ENCODE measurements at regions not wholly inside any gene's neighbourhood (a gene's known extent, or its start where the extent isn't known, plus 50 kb on each side); places are given as distances from the start of the nearest gene placed in this dataset.

GRCh38 chr1:78369546-78369945 is 121.2 kb upstream of the PTGFR start:
- DNase-seq = no peak

- DNase-seq = peak; percentile 1
These were observed 120.4 kb upstream of the PTGFR start for GRCh38 chr1:78370356-78370755.

GRCh38 chr1:78370779-78371482 is 119.8 kb upstream of the PTGFR start:
- DNase-seq = no peak

- no peak for DNase-seq
These were observed 117.1 kb upstream of the PTGFR start for GRCh38 chr1:78373676-78374075.

- no peak for DNase-seq
These were observed 114.8 kb upstream of the PTGFR start for GRCh38 chr1:78375996-78376395.

GRCh38 chr1:78377356-78377928 is 113.3 kb upstream of the PTGFR start:
- DNase-seq = no peak

- DNase-seq = no peak
These were observed 106.9 kb upstream of the PTGFR start for GRCh38 chr1:78383923-78384322.

- no peak for DNase-seq
These were observed 104.9 kb upstream of the PTGFR start for GRCh38 chr1:78385744-78386462.

- DNase-seq = no peak
These were observed 103.6 kb upstream of the PTGFR start for GRCh38 chr1:78387201-78387600.

- no peak for DNase-seq
These were observed 102.9 kb upstream of the PTGFR start for GRCh38 chr1:78387871-78388270.

- no peak for DNase-seq
These were observed 102.5 kb upstream of the PTGFR start for GRCh38 chr1:78388275-78388674.

- no peak for DNase-seq
These were observed 89.6 kb upstream of the PTGFR start for GRCh38 chr1:78401148-78401547.

- DNase-seq = no peak
These were observed 82.6 kb upstream of the PTGFR start for GRCh38 chr1:78408192-78408591.

GRCh38 chr1:78408810-78409209 is 82.0 kb upstream of the PTGFR start:
- DNase-seq = no peak

- DNase-seq = no peak
These were observed 80.1 kb upstream of the PTGFR start for GRCh38 chr1:78410643-78411042.

GRCh38 chr1:78411707-78412106 is 79.1 kb upstream of the PTGFR start:
- DNase-seq = no peak

- no peak for DNase-seq
These were observed 75.6 kb upstream of the PTGFR start for GRCh38 chr1:78415165-78415564.

- DNase-seq = no peak
These were observed 71.5 kb upstream of the PTGFR start for GRCh38 chr1:78419309-78419708.

- DNase-seq = no peak
These were observed 70.6 kb upstream of the PTGFR start for GRCh38 chr1:78420181-78420580.

- DNase-seq = no peak
These were observed 70.1 kb upstream of the PTGFR start for GRCh38 chr1:78420688-78421087.

GRCh38 chr1:78424720-78425119 is 66.1 kb upstream of the PTGFR start:
- DNase-seq = no peak

- DNase-seq = no peak
These were observed 64.4 kb upstream of the PTGFR start for GRCh38 chr1:78426408-78426807.

- DNase-seq = no peak
These were observed 63.3 kb upstream of the PTGFR start for GRCh38 chr1:78427506-78427905.

- no peak for DNase-seq
These were observed 58.8 kb upstream of the PTGFR start for GRCh38 chr1:78432016-78432415.

Data from hematopoietic multipotent progenitor cell treated with erythropoietin and hydrocortisone succinate and interleukin-3 and kit ligand, for 6 days (in vitro differentiated cells).